GM10248 (cell line): ENCODE measurements at regions not wholly inside any gene's neighbourhood (a gene's known extent, or its start where the extent isn't known, plus 50 kb on each side); places are given as distances from the start of the nearest gene placed in this dataset.

ENCODE experiments used
- CTCF ChIA-PET: fragments of 300-600 bp; sonication (Branson Sonifier 250); formaldehyde crosslinking; extraction: SDS; loops from one replicate; lab custom pipeline; 2021; ENCODE audit warnings: antibody characterized with exemption; lab: Yijun Ruan, JAX
- POLR2A ChIA-PET: fragments of 350-650 bp; sonication (Branson Sonifier 250); formaldehyde crosslinking; extraction: SDS; loops from one replicate; lab custom pipeline; 2020; ENCODE audit warnings: antibody characterized with exemption; lab: Yijun Ruan, JAX
- DNase-seq: peaks from one replicate; pipeline ENCODE4 v3.0.0; 2012; ENCODE audit errors: extremely low spot score
- CTCF ChIP-seq: IDR thresholded peaks from 2 replicates; pipeline ENCODE4 v1.5.1; 2012; ENCODE audit warnings: mild to moderate bottlenecking, low read depth; ENCODE audit errors: extremely low read depth, missing control alignments, control extremely low read depth

- ChIA-PET CTCF (interaction anchor here (1.1 to 1.5 kb wide), 3 partner anchors 8 to 21 kb away, joined by 3 to 5 read pairs (median 4); no protein-coding TSS in a partner anchor), POLR2A (no interaction called here)
- TF ChIP-seq CTCF: no peak
- no peak for DNase-seq
Measured at GRCh38 chr9:13933268-13933656, 380.7 kb downstream of the NFIB start.

GRCh38 chr9:13932528-13933267, 381.2 kb downstream of the NFIB start:
- CTCF ChIA-PET: no interaction called here
- DNase-seq: no peak
- TF ChIP-seq CTCF: no peak
- POLR2A ChIA-PET: no interaction called here

DNA sequence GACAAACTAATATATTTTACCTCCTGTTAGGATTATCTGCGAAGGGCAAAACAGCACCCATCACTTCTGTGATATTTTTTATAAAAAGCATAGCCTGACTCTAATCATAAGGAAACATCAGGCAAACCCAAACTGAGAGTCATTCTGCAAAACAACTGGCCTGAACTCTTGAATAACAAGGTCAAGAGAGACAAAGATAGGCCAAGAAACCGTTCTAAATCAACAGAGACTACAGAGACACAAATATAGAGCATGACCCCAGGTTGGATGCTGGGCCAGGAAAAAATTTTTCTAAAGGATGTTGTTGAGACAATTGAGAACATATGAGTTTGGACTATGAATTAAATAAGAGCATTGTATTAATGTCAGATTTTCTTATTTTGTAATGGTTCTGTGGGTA, 384.9 kb downstream of the NFIB start:
- ChIA-PET POLR2A (no interaction called here), CTCF (no interaction called here)
- no peak for DNase-seq
- no peak for TF ChIP-seq CTCF

DNA sequence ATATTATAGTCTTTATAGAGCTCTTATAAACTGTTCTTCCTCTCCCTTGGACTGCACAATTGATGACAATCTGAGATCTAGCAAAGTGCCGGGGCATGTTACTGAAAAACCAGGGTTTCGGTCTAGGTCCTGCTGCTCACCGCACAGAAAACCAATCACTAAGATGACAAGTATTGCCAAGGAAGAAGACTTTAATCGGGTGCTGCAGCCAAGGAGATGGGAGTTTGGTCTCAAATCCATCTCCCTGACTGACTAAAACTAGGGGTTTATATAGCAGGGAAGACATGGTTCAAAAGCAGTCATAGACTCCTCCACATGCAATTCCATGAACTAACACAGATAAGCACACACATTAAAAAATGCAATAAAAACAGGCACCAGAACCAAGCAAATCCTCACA, 390.6 kb downstream of the NFIB start:
- POLR2A ChIA-PET: no interaction called here
- TF ChIP-seq CTCF: no peak
- CTCF ChIA-PET: interaction anchor here (0.9 to 1.0 kb wide), 2 partner anchors 11 to 16 kb away, joined by 3 to 5 read pairs; no protein-coding TSS in a partner anchor
- DNase-seq: no peak

DNA sequence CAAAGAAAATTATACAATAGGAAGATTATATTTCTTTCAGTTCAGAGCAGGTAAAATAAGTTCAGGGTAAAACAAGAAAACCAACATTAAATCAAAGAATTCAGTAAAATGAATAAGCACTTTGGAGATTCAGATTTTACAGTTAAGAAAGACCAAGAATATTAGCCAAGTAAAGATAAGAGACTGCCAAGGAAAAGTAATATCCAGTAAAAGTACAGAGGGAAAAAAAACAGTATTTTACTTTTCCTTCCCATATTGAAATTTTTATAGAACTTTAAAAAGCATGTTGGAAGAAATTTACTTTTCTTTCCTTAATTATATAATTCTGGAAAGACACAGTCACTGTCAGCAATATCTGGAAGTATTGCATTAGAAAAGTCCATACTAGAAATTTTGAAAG, 393.4 kb downstream of the NFIB start:
- POLR2A ChIA-PET: no interaction called here
- TF ChIP-seq CTCF: no peak
- CTCF ChIA-PET: no interaction called here
- no peak for DNase-seq

DNA sequence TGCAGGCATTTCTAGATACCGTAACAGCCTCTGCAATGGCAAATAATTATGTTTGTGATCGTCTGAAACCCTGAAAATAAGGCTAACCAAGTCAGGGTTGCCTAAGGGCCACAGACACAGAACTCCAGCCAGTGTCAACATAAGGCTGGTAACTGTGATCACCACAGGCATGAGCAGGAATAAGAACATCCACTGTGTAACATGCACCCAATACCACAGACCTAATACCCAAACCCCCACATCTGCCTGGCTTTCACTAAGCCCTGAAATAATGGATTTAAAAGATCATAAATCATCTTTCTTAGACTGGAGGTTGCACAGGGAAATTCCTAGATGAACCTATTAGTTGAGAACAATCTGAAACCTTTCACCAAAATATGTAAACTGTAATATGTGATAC, 394.5 kb downstream of the NFIB start:
- no peak for DNase-seq
- no peak for TF ChIP-seq CTCF
- CTCF ChIA-PET: no interaction called here

More for the DNA sequence above, 394.5 kb downstream of the NFIB start:
- POLR2A ChIA-PET: no interaction called here
